Vagina (tissue), 2 donors: ENCODE measurements at regions not wholly inside any gene's neighbourhood (a gene's known extent, or its start where the extent isn't known, plus 50 kb on each side); places are given as distances from the start of the nearest gene placed in this dataset.

Experiments used
- POLR2A ChIP-seq, 2 donors: fragments of 450-650 bp; IDR thresholded peaks; one replicate each; pipeline ENCODE4 v1.6.1; 2017; ENCODE audit warnings: antibody characterized with exemption in 2 of 2, mild to moderate bottlenecking in 2 of 2, moderate library complexity in 2 of 2
- TF ChIP-seq, protein P1 (sequence below), 3 experiments: fragments of 450-650 bp in 2 of 3; fragments of 200-600 bp in 1 of 3; sonication (generic) in 1 of 3; IDR thresholded peaks; one replicate each; pipeline ENCODE4 v1.5.1; 2017 to 2019; ENCODE audit warnings: antibody characterized with exemption in 3 of 3, mild to moderate bottlenecking in 2 of 3, moderate library complexity in 2 of 3

DNA sequence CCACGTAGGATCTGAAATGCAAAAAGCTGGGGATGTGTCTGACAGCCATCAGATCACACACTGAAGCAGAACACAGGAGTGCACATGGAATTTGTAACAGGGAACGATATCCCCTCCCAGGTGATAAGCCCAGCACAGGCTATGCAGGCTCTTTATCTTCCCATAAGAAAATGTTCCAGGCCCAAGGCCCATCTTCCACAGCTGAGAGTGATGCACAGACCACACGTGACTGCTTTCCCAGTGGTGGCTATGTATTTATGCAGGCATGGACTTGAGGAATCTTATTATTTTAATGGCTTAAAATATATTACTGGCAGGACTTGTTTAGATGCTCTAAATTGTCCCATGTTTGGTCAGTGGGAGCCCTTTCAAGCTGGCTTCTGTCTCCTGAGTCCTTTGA is 70.5 kb upstream of the AFF3 start:
- TF ChIP-seq, protein P1, sequence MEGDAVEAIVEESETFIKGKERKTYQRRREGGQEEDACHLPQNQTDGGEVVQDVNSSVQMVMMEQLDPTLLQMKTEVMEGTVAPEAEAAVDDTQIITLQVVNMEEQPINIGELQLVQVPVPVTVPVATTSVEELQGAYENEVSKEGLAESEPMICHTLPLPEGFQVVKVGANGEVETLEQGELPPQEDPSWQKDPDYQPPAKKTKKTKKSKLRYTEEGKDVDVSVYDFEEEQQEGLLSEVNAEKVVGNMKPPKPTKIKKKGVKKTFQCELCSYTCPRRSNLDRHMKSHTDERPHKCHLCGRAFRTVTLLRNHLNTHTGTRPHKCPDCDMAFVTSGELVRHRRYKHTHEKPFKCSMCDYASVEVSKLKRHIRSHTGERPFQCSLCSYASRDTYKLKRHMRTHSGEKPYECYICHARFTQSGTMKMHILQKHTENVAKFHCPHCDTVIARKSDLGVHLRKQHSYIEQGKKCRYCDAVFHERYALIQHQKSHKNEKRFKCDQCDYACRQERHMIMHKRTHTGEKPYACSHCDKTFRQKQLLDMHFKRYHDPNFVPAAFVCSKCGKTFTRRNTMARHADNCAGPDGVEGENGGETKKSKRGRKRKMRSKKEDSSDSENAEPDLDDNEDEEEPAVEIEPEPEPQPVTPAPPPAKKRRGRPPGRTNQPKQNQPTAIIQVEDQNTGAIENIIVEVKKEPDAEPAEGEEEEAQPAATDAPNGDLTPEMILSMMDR (IDR thresholded peaks at IDR 0.05), result no peak
- no peak for TF ChIP-seq POLR2A (IDR thresholded peaks at IDR 0.05)
